OCI-LY3 (cell line): ENCODE measurements at regions not wholly inside any gene's neighbourhood (a gene's known extent, or its start where the extent isn't known, plus 50 kb on each side); places are given as distances from the start of the nearest gene placed in this dataset.

Experiments used
- EZH2phosphoT487 ChIP-seq: fragments of 200-600 bp; shearing (Covaris generic); IDR thresholded peaks from 2 replicates; pipeline ENCODE4 v1.6.1; 2018; ENCODE audit warnings: antibody characterized with exemption, mixed run types, low read depth
- TF ChIP-seq, protein P1 (sequence below): fragments of 200-600, 300-600 bp; sonication (generic); IDR thresholded peaks from 2 replicates; pipeline ENCODE4 v1.5.1; 2014; ENCODE audit warnings: antibody characterized with exemption, low read length, low read depth

- TF ChIP-seq, protein P1, sequence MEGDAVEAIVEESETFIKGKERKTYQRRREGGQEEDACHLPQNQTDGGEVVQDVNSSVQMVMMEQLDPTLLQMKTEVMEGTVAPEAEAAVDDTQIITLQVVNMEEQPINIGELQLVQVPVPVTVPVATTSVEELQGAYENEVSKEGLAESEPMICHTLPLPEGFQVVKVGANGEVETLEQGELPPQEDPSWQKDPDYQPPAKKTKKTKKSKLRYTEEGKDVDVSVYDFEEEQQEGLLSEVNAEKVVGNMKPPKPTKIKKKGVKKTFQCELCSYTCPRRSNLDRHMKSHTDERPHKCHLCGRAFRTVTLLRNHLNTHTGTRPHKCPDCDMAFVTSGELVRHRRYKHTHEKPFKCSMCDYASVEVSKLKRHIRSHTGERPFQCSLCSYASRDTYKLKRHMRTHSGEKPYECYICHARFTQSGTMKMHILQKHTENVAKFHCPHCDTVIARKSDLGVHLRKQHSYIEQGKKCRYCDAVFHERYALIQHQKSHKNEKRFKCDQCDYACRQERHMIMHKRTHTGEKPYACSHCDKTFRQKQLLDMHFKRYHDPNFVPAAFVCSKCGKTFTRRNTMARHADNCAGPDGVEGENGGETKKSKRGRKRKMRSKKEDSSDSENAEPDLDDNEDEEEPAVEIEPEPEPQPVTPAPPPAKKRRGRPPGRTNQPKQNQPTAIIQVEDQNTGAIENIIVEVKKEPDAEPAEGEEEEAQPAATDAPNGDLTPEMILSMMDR, result peak; percentile 46
- no peak for TF ChIP-seq EZH2phosphoT487
Observed at GRCh38 chr3:151660885-151661284, 72.8 kb upstream of the AADACL2 start.
